ACC112 (cell line): ENCODE measurements at regions not wholly inside any gene's neighbourhood (a gene's known extent, or its start where the extent isn't known, plus 50 kb on each side); places are given as distances from the start of the nearest gene placed in this dataset.

Source experiments
- H2AFZ ChIP-seq: fragments of 200-600 bp; sonication (generic); one replicate; pipeline ENCODE4 v1.6.0; 2017; ENCODE audit warnings: antibody characterized with exemption, low read length; ENCODE audit not compliant: unreplicated experiment
- H3K27ac ChIP-seq: fragments of 200-600 bp; sonication (generic); 2 replicates; pipeline ENCODE4 v1.5.1; 2014; ENCODE audit warnings: low read depth, mild to moderate bottlenecking, antibody characterized with exemption, low read length, moderate library complexity
- H3K27me3 ChIP-seq: fragments of 200-600 bp; sonication (generic); 2 replicates; pipeline ENCODE4 v1.6.1; 2014; ENCODE audit warnings: mild to moderate bottlenecking, antibody characterized with exemption, low read length, moderate library complexity, mixed read lengths; ENCODE audit not compliant: insufficient read depth
- H3K36me3 ChIP-seq: fragments of 200-600 bp; sonication (generic); 2 replicates; pipeline ENCODE4 v1.6.1; 2016; ENCODE audit warnings: mild to moderate bottlenecking, antibody characterized with exemption, low read length, moderate library complexity, mixed read lengths; ENCODE audit not compliant: insufficient read depth
- H3K4me1 ChIP-seq: fragments of 200-600 bp; sonication (generic); one replicate; pipeline ENCODE4 v1.6.1; 2016; ENCODE audit warnings: low read length, mixed read lengths; ENCODE audit not compliant: insufficient read depth, unreplicated experiment, control insufficient read depth
- H3K4me3 ChIP-seq: fragments of 200-600 bp; sonication (generic); 2 replicates; pipeline ENCODE4 v1.5.1; 2014; ENCODE audit warnings: mild to moderate bottlenecking, low read depth, low read length
- H3K79me2 ChIP-seq: fragments of 200-600 bp; sonication (generic); one replicate; pipeline ENCODE4 v1.6.0; 2016; ENCODE audit warnings: low read length; ENCODE audit not compliant: control insufficient read depth, unreplicated experiment, insufficient read depth

DNA sequence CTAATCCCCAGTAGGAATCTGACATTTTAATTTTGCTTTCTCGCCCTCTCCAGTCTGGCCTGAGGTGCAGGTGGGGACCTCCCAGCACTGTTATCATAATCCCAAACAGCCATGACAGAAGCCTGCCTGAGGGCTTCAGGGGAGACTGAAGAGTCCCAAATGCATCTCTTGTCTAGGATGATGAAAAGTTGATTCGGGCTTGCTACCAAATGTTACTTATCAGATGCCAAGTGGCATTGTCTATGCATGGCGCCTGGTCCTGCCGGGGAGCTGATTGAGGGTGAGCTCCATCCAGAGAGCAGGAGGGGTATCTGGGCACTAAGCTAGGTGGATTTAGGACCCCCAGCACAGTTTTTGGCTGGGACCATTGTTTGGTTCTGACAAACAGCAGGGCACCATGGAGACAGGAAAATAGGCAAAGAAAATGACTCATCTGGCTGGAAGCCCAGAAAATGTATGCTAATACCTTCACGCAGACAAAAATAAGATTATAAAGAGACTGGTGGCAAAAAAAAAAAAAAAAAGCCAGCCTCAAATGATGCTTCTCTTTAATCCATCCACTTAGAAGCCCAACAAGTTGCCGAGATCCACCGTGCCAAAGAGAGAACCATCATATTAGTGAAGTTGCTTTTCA lies 513.7 kb upstream of the SULF2 start:
- no peaks in the 10 kb centered on the region for H3K79me2 ChIP-seq
- peaks cover 21% of the 10 kb centered on the region for H3K27me3 ChIP-seq
- peaks cover 34% of the 10 kb centered on the region for H3K4me1 ChIP-seq
- H3K4me3 ChIP-seq, result no peak overlapping the region
- H3K27ac ChIP-seq, result peak overlapping the region; percentile 51
- no peaks in the 10 kb centered on the region for H3K36me3 ChIP-seq
- no peak overlapping the region for H2AFZ ChIP-seq

DNA sequence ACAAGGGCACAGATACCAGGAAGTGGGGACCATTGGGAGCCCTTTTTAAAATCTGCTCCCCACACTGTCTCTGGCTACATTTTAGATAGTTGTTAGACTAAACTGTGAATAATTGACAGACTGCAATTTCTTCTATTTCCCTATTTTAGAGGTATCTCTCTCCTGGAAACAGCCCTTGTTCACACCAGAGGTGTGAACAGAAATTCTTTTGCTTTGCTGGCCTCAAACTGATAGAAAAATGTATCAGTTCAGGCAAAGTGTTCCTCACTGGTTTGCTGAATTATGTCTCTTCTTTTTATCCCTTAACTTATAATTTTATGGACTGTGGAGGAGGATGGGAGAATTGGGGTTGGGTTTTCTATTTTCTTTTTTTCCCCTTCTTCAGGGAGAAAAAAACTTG lies 513.2 kb upstream of the SULF2 start:
- Histone ChIP-seq H3K4me3 (no peak overlapping the region), H3K79me2 (no peaks in the 10 kb centered on the region), H3K4me1 (peaks cover 38% of the 10 kb centered on the region), H3K27me3 (peaks cover 15% of the 10 kb centered on the region), H3K27ac (peak overlapping the region; percentile 51), H2AFZ (no peak overlapping the region), H3K36me3 (no peaks in the 10 kb centered on the region)

DNA sequence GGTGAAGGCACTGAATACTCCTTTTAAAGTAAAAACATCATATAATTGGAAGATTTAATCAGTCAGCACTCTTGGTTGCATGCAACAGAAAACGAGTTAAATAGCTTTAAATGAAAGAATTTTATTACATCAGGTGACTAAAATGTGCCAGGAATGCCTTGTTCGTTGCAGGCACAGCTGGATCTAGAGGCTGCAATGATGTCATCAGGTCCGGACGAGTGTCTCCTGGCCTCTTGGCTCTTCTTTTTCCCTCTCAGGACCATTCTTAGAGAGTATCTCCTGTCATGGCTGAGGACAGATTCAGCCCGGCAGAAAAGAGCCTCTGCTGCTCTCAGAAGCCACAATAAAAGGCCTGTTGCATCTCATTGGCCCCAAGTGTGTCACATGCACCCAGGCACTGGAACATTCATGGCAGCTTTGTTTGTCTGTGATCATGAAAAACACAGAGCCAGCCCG lies 510.7 kb upstream of the SULF2 start:
- peaks cover 3% of the 10 kb centered on the region; the same call in 1 of the 2 replicates for H3K27me3 ChIP-seq
- H3K4me3 ChIP-seq, result no peak overlapping the region
- H3K27ac ChIP-seq, result peak overlapping the region; percentile 31; the same call in 1 of the 2 replicates
- H3K4me1 ChIP-seq, result peaks cover 41% of the 10 kb centered on the region
- no peaks in the 10 kb centered on the region for H3K79me2 ChIP-seq
- no peak overlapping the region for H2AFZ ChIP-seq
- no peaks in the 10 kb centered on the region for H3K36me3 ChIP-seq

GRCh38 chr20:48295445-48295903 lies 510.2 kb upstream of the SULF2 start:
- H3K27me3 ChIP-seq, result peaks cover 6% of the 10 kb centered on the region; the same call in 1 of the 2 replicates
- H3K36me3 ChIP-seq, result no peaks in the 10 kb centered on the region
- H3K4me1 ChIP-seq, result peaks cover 41% of the 10 kb centered on the region
- peak overlapping the region; percentile 65 for H3K27ac ChIP-seq
- no peak overlapping the region for H3K4me3 ChIP-seq
- no peaks in the 10 kb centered on the region for H3K79me2 ChIP-seq
- H2AFZ ChIP-seq, result no peak overlapping the region

DNA sequence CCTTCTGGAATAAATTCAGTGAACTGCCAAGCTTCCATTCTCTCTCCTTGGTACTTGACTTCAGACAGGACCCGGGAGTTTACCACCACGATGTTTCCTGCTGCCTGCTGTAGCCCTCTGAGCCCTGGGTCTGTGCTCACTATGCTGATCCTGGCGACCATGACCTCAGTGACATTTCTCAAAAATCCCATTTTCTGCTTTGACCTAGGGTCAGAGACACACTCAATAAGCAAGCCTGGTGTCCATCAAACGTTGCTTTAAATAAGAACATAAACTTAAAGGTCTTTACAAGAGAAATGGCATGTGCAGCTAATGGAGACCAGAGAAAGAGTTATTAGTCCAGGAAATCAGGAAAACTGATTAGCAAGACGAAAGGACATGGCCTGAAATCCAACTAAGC lies 509.7 kb upstream of the SULF2 start:
- Histone ChIP-seq H3K4me1 (peaks cover 41% of the 10 kb centered on the region), H2AFZ (no peak overlapping the region), H3K27ac (peak overlapping the region; percentile 65)

DNA sequence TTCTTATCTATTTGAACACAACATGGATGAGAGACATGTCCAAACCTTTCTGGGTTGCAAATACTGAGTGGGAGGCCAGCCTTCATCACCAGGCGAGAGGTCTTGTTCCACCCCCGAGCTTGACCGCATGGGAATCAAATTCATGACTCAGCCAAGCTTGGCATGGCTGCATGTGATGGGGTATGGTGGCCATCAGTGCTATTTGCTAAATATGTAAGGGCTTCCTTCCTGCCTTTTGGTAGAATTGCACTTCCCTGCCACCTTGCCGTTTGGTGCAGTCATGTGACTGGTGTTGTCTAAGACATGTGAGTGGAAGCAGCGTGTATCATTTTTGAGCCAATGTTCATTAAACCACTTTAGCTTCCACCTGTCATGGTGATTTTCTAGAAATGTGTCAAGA lies 508.9 kb upstream of the SULF2 start:
- Histone ChIP-seq H2AFZ (no peak overlapping the region), H3K4me3 (peak overlapping the region; percentile 14; the same call in 1 of the 2 replicates), H3K27me3 (peaks cover 12% of the 10 kb centered on the region; the same call in 1 of the 2 replicates), H3K27ac (peak overlapping the region; percentile 65; the same call in 1 of the 2 replicates), H3K79me2 (no peaks in the 10 kb centered on the region), H3K4me1 (peaks cover 36% of the 10 kb centered on the region), H3K36me3 (no peaks in the 10 kb centered on the region)

More for the DNA sequence above, 509.7 kb upstream of the SULF2 start:
- H3K4me3 ChIP-seq, result no peak overlapping the region
- no peaks in the 10 kb centered on the region for H3K36me3 ChIP-seq
- H3K27me3 ChIP-seq, result peaks cover 11% of the 10 kb centered on the region; the same call in 1 of the 2 replicates
- H3K79me2 ChIP-seq, result no peaks in the 10 kb centered on the region

DNA sequence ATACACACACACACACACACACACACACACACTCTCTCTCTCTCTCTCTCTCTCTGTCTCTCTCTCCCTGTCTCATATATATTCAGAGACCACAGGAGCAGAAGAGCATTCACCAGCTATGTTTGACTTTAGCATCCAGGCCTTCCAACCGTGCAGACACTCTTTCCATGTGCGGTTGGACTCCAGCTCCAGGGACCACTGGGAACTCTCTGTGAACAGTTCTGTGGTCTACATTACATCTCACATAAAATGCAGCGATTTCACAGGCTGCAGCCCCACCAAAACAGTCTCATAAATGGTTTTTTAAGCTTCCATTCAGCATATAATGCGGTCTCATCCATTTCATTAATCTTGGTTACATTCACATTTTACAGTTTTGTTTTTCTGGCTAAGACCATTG lies 508.4 kb upstream of the SULF2 start:
- Histone ChIP-seq H3K36me3 (no peaks in the 10 kb centered on the region), H3K27ac (no peak overlapping the region), H3K4me3 (no peak overlapping the region), H3K27me3 (peaks cover 12% of the 10 kb centered on the region; the same call in 1 of the 2 replicates), H3K79me2 (no peaks in the 10 kb centered on the region), H3K4me1 (peaks cover 32% of the 10 kb centered on the region), H2AFZ (no peak overlapping the region)

DNA sequence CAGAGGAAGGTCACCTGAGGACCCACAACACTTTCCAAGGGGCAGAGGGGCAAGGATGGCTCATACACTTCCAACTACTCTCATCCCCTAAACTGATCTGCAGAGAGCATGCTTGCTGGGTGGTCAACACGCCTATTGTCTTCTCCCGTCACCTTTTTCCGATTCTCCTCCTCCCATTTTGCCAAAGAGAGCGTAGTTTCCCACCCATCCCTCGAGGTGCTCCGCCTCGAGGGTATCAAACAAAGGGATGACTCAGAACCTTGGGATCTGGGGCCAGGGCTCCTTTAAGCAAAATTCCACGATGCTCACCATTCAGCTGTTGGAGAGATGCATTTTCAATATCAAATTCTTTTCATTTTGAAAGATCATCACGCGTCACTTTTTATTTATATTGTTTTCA lies 507.5 kb upstream of the SULF2 start:
- no peak overlapping the region for H3K4me3 ChIP-seq
- H3K4me1 ChIP-seq, result peaks cover 29% of the 10 kb centered on the region
- peaks cover 12% of the 10 kb centered on the region; the same call in 1 of the 2 replicates for H3K27me3 ChIP-seq
- no peaks in the 10 kb centered on the region for H3K79me2 ChIP-seq
- no peak overlapping the region for H3K27ac ChIP-seq
- H3K36me3 ChIP-seq, result no peaks in the 10 kb centered on the region
- H2AFZ ChIP-seq, result no peak overlapping the region

GRCh38 chr20:48291896-48292295 lies 506.6 kb upstream of the SULF2 start:
- no peaks in the 10 kb centered on the region for H3K36me3 ChIP-seq
- H3K4me1 ChIP-seq, result peaks cover 29% of the 10 kb centered on the region
- no peak overlapping the region for H2AFZ ChIP-seq
- peaks cover 12% of the 10 kb centered on the region; the same call in 1 of the 2 replicates for H3K27me3 ChIP-seq
- H3K4me3 ChIP-seq, result no peak overlapping the region
- H3K79me2 ChIP-seq, result no peaks in the 10 kb centered on the region
- no peak overlapping the region for H3K27ac ChIP-seq

GRCh38 chr20:48288930-48289507 lies 503.7 kb upstream of the SULF2 start:
- Histone ChIP-seq H3K36me3 (no peaks in the 10 kb centered on the region), H2AFZ (no peak overlapping the region), H3K27me3 (peaks cover 12% of the 10 kb centered on the region; the same call in 1 of the 2 replicates), H3K79me2 (no peaks in the 10 kb centered on the region), H3K27ac (no peak overlapping the region), H3K4me3 (no peak overlapping the region), H3K4me1 (peaks cover 20% of the 10 kb centered on the region)
